PFSK-1 (cell line): ENCODE measurements at regions not wholly inside any gene's neighbourhood (a gene's known extent, or its start where the extent isn't known, plus 50 kb on each side); places are given as distances from the start of the nearest gene placed in this dataset.

Experiments used
- POLR2AphosphoS5 ChIP-seq: IDR thresholded peaks from 2 replicates; pipeline ENCODE4 v1.6.1; 2012; ENCODE audit warnings: low read depth, mild to moderate bottlenecking, control low read depth, low read length, moderate library complexity
- SIN3A ChIP-seq: IDR thresholded peaks from 2 replicates; pipeline ENCODE4 v1.6.1; 2012; ENCODE audit warnings: mild to moderate bottlenecking, low read length, moderate library complexity, borderline replicate concordance; ENCODE audit not compliant: insufficient read depth
- TAF1 ChIP-seq: IDR thresholded peaks from 2 replicates; pipeline ENCODE4 v1.6.1; 2012; ENCODE audit warnings: low read length, control low read depth, borderline replicate concordance; ENCODE audit not compliant: insufficient read depth

DNA sequence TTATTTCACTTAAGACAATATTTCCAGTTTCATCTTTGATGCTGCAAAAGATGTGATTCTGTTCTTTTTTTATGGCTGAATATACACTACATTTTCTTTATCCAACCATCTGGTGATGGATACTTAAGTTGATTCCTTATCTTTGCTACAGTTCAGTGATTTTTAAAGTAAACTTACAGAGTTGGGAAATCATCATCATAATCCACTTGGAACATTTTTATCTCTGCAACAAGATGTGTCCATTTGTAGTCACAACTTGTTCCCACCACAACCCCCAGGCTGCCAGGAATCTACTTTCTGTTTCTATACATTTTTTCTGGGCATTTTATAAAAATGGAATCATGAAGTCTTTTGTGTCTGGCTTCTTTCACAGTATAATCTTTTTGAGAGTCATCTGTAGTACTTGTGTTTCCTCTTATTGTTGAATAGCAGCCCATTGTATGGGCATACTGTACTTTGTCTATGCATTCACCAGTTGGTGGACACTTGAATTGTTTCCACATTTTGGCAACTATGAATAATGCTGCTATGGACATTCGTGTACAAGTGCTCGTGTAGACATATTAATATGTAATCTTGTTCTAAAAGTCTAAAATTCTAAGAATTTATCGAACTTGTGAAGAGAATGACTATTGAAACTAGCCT is 212.5 kb upstream of the DDHD1 start:
- TF ChIP-seq TAF1 (no peak), POLR2AphosphoS5 (no peak), SIN3A (no peak)
